ENCODE measurements at regions not wholly inside any gene's neighbourhood (a gene's known extent, or its start where the extent isn't known, plus 50 kb on each side); places are given as distances from the start of the nearest gene placed in this dataset.
A peak's percentile ranks its signal among the peaks of the same experiment; 100 is the strongest.

GRCh38 chr19:29442910-29443309, 82.9 kb upstream of the VSTM2B start:
- H3K27me3 ChIP-seq: no peaks in the 10 kb centered on the region
- H3K4me3 ChIP-seq: no peak overlapping the region
- H3K27ac ChIP-seq: no peak overlapping the region
- intact Hi-C loops (cut with DNase I): no loop called here
- no peaks in the 10 kb centered on the region for H3K4me1 ChIP-seq
- TF ChIP-seq CTCF (IDR thresholded peaks at IDR 0.05): no peak
- no peak for TF ChIP-seq POLR2A (IDR thresholded peaks at IDR 0.05)
- H3K9me3 ChIP-seq: no peaks in the 10 kb centered on the region
- 64% methylated on average over 2 of the region's 5 CpGs for WGBS (ENCODE audit: insufficient coverage, low coverage, low lambda C conversion rate, missing lambda C conversion rate)
- no peak for ATAC-seq
- peak in 1 of 3 donors; percentile 27 for DNase-seq
- H3K36me3 ChIP-seq: no peaks in the 10 kb centered on the region

GRCh38 chr19:29445246-29445645, 80.5 kb upstream of the VSTM2B start:
- Histone ChIP-seq H3K36me3 (no peaks in the 10 kb centered on the region), H3K9me3 (no peaks in the 10 kb centered on the region), H3K27me3 (no peaks in the 10 kb centered on the region), H3K27ac (no peak overlapping the region), H3K4me3 (no peak overlapping the region), H3K4me1 (no peaks in the 10 kb centered on the region)
- TF ChIP-seq POLR2A (IDR thresholded peaks at IDR 0.05) (no peak), CTCF (IDR thresholded peaks at IDR 0.05) (no peak)
- no peak for DNase-seq
- no peak for ATAC-seq
- intact Hi-C loops (cut with DNase I): no loop called here
- 39% methylated on average over 3 of the region's 4 CpGs for WGBS (ENCODE audit: insufficient coverage, low coverage, low lambda C conversion rate, missing lambda C conversion rate)

GRCh38 chr19:29446361-29446760, 79.4 kb upstream of the VSTM2B start:
- Histone ChIP-seq H3K27ac (no peak overlapping the region), H3K27me3 (no peaks in the 10 kb centered on the region), H3K9me3 (no peaks in the 10 kb centered on the region), H3K4me3 (no peak overlapping the region), H3K36me3 (no peaks in the 10 kb centered on the region), H3K4me1 (no peaks in the 10 kb centered on the region)
- intact Hi-C loops (cut with DNase I): no loop called here
- WGBS (ENCODE audit: insufficient coverage, low coverage, low lambda C conversion rate, missing lambda C conversion rate): 60% methylated on average over 2 of the region's 4 CpGs
- no peak for TF ChIP-seq CTCF (IDR thresholded peaks at IDR 0.05)
- no peak for TF ChIP-seq POLR2A (IDR thresholded peaks at IDR 0.05)
- ATAC-seq (no peak), DNase-seq (no peak)

- no peaks in the 10 kb centered on the region for H3K4me1 ChIP-seq
- WGBS (ENCODE audit: insufficient coverage, low coverage, low lambda C conversion rate, missing lambda C conversion rate): 70% methylated on average over 3 of the region's 8 CpGs
- H3K4me3 ChIP-seq: no peak overlapping the region
- H3K36me3 ChIP-seq: no peaks in the 10 kb centered on the region
- ATAC-seq (no peak), DNase-seq (no peak)
- H3K9me3 ChIP-seq: no peaks in the 10 kb centered on the region
- H3K27ac ChIP-seq: no peak overlapping the region
- intact Hi-C loops (cut with DNase I): no loop called here
- no peak for TF ChIP-seq CTCF (IDR thresholded peaks at IDR 0.05)
- TF ChIP-seq POLR2A (IDR thresholded peaks at IDR 0.05): no peak
- no peaks in the 10 kb centered on the region for H3K27me3 ChIP-seq
These were observed 77.7 kb upstream of the VSTM2B start for GRCh38 chr19:29448046-29448445.

GRCh38 chr19:29449371-29449770, 76.4 kb upstream of the VSTM2B start:
- no peaks in the 10 kb centered on the region for H3K4me1 ChIP-seq
- no peaks in the 10 kb centered on the region for H3K27me3 ChIP-seq
- 60% methylated on average over 1 of the region's 5 CpGs for WGBS (ENCODE audit: insufficient coverage, low coverage, low lambda C conversion rate, missing lambda C conversion rate)
- H3K9me3 ChIP-seq: no peaks in the 10 kb centered on the region
- no peak overlapping the region for H3K27ac ChIP-seq
- H3K36me3 ChIP-seq: no peaks in the 10 kb centered on the region
- intact Hi-C loops (cut with DNase I): no loop called here
- no peak overlapping the region for H3K4me3 ChIP-seq
- TF ChIP-seq CTCF (IDR thresholded peaks at IDR 0.05): no peak
- no peak for TF ChIP-seq POLR2A (IDR thresholded peaks at IDR 0.05)
- ATAC-seq (no peak), DNase-seq (no peak)

Data from right lobe of liver (tissue), 6 donors.